WI38 (cell line): ENCODE measurements at regions not wholly inside any gene's neighbourhood (a gene's known extent, or its start where the extent isn't known, plus 50 kb on each side); places are given as distances from the start of the nearest gene placed in this dataset.

ENCODE experiments used
- H3K4me3 ChIP-seq: 2 replicates; pipeline ENCODE4 v1.5.1; 2011; ENCODE audit warnings: low read depth, mild to moderate bottlenecking, control low read depth, low read length
- TF ChIP-seq, protein P1 (sequence below): IDR thresholded peaks from 2 replicates; pipeline ENCODE4 v1.5.1; 2012; ENCODE audit warnings: low read depth, mild to moderate bottlenecking, control low read depth, low read length

DNA sequence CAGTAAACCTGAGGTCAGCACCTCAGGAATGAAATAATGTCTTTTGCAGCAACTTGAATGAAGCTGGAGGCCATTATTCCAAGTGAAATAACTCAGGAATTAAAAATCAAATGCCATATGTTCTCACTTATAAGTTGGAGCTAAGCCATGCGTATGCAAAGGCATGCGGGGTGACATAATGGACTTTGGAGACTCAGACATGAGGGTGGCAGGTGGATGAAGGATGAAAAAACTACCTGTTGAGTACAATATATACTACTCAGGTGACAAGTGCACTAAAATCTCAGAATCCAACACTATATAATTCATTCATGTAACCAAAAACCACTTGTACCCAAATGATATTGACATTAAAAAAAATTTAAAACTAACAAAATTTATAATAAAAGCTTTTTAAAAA lies 1416.9 kb downstream of the UQCRFS1 start:
- H3K4me3 ChIP-seq: no peak overlapping the region
- TF ChIP-seq, protein P1, sequence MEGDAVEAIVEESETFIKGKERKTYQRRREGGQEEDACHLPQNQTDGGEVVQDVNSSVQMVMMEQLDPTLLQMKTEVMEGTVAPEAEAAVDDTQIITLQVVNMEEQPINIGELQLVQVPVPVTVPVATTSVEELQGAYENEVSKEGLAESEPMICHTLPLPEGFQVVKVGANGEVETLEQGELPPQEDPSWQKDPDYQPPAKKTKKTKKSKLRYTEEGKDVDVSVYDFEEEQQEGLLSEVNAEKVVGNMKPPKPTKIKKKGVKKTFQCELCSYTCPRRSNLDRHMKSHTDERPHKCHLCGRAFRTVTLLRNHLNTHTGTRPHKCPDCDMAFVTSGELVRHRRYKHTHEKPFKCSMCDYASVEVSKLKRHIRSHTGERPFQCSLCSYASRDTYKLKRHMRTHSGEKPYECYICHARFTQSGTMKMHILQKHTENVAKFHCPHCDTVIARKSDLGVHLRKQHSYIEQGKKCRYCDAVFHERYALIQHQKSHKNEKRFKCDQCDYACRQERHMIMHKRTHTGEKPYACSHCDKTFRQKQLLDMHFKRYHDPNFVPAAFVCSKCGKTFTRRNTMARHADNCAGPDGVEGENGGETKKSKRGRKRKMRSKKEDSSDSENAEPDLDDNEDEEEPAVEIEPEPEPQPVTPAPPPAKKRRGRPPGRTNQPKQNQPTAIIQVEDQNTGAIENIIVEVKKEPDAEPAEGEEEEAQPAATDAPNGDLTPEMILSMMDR: no peak

DNA sequence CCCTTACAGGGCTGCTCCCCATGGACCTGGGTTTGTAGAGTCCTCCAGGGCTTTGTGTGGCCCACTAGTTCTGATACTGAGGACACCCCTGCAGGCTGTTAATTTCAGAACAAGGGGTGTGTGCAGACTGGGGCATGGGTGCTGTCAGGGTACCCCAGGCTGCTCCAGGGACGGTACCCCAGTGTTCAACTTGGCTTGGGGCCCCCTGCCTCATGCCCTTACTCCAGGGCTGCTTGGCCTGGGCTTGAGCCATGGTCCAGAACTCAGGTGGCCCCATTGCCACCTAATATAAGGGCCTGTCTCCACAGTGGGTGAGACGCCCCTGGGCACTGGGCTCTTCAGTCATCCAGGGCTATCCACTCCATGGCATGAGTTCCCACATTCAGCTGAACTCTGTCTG lies 1417.6 kb downstream of the UQCRFS1 start:
- TF ChIP-seq, protein P1: no peak
- no peak overlapping the region for H3K4me3 ChIP-seq

DNA sequence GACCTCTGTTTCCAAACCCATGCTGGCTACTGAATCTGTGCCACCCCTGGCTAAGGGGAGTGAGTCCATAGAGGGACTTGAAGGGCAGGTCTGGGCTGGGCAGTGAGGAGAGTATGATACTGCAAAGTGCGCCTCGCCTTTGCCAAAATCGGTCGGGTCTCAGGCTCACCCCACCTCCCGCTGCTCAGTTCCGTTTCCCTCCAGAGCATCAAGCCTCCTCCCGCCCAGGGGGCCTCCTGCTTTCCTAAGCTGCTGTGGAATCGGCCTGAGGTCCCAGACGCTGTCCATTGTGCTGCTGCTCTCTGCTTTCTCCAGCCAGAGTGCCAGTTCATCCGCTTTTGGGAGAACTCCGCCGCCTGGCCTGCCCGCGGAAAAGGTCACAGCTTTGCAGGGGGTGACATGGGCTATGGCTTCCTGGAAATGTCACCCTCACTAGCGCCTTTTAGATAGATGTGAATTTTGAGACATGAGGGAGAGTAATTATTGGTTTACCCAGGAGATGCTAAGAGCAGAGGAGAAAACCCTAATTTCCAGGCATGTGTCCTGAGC lies 1418.4 kb downstream of the UQCRFS1 start:
- TF ChIP-seq, protein P1: no peak

DNA sequence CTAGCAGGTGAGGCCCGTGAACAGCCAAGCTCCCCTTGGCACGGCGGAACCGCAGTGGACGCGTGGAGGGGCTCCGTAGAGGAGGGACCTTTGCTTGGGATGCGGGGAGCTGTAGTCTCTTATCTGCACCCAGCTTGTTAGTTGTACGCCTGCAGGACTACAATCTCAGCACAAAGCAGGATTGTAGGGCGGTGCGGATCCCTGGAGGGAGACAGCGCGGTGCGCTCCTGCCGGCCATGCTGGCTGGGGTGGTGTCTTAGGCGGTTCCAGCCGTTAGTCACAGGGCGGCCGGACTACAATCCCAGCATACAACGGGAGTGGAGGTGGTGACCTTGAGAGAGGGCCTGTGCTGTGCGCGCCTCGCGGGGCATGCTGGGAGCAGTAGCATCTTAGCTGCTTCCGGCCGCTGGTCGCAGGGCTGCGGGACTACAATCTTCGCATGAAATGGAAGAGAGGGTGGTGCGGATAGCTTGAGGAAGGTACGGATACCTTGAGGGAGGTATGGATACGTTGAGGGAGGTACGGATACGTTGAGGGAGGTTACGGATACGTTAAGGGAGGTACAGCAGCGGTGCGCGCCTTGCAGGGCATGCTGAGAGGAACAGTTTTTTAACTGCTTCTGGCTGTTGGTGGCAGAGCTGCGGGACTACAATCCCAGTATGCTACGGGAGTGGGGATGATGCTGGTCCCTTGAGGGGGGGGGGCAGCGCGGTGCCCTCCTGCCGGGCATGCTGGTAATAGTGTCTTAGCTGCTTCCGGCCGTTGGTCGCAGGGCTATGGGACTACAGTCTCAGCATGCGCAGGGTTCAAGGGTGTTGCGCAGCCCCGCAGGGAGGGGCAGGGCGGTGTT lies 1419.1 kb downstream of the UQCRFS1 start:
- TF ChIP-seq, protein P1: no peak
- peak overlapping the region; percentile 93 for H3K4me3 ChIP-seq

More for the DNA sequence above, 1418.4 kb downstream of the UQCRFS1 start:
- H3K4me3 ChIP-seq: peak overlapping the region; percentile 93

DNA sequence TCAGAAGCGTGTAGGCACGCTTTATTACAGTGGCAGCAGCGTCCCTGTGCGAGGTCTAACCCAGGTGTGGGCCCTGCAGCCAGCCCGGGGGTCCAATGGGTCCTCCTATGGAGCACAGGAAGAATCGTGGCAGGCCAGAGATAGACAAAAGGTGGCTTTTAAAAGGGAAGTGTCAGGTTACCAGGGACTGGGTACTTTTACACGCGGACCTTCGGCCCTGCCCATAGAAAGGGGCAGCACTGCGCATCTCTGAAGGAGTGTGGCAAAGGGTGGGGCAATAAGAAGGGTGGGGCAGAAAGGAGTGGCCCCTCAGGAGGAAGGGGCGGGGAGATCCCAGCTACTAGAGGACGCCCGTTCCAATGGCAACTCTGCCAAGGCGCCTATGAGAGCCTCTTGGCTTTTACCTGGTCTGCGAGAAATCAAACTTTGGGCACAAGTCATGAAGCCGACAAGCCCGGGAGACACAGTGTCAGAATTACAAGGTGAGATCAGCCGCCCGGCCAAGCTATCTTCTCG lies 1419.8 kb downstream of the UQCRFS1 start:
- TF ChIP-seq, protein P1: no peak
- peak overlapping the region; percentile 93 for H3K4me3 ChIP-seq

DNA sequence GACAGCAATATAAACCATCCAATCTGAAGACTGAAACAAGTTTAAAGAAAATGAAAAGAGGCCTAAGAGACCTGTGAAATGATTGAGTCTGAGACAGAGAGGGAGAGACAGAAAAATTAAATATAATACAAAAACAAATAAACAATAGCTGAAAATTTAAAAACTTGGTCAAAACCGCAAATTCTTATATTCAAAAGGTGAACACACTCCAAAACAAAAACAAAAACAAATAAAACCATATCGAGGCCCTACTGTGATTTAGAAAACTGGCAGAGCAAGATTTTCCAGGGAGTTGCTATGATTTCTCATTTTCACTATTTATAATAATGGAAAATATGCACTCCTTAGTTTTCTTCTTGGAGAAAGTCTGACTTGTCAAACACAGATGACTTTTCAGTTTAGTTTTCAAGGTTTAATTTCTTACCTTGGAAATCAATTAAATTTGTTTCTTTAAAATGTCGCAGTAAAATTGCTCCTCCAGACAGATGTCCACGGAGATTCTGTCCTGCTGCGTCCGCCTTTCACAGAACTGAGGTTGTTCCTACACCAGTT lies 1420.3 kb downstream of the UQCRFS1 start:
- peak overlapping the region; percentile 93 for H3K4me3 ChIP-seq
- TF ChIP-seq, protein P1: no peak
